ENCODE measurements at regions not wholly inside any gene's neighbourhood (a gene's known extent, or its start where the extent isn't known, plus 50 kb on each side); places are given as distances from the start of the nearest gene placed in this dataset.

DNA sequence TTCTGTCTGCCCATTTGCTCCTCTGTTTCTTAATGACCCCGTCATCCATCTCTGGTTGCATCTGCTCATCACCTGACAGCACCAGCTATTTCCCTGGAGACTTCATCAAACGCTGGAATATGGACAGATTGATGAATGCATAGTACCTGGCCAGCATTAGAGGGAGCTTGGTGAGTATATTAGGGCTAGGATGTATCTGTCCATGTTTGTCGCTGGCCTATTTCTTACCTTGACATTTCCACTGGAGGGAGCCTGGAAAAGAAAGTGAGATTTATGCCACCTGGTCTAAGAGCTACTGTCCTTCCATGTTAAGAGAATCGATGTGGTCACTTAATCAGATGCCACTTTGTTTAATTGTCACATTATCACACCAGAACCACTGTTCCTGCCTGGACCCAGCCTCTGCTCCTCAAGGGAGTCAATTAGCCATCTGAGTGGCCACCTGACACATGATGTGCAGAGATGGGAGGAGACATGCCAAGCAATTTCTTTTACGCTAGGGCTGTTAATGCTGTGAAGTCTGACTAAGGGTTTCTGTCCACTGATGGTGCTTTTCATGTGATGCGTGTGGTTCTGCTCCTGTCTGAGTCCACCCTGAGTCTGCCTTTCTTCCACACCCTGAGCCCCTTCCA is 75.3 kb upstream of the SFSWAP start:
- no peak overlapping the region for H3K27ac ChIP-seq

DNA sequence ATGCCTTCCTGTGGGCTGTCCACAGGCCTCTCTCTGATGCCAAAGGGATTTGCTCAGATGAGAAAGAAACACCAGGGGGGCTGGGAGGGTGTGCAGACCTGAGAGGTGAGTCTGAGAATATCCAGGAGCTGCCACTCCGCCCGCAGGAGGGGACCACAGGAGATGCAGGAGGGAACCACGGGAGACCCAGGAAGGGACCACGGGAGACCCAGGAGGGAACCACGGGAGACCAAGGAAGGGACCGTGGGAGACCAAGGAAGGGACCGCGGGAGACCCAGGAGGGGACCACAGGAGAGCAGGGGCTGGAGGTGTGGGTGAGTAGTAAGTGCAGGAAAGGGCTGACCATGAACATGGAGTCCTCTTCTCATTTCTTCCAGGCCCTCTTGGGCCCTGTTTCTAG is 74.6 kb upstream of the SFSWAP start:
- Histone ChIP-seq H3K4me1 (no peaks in the 10 kb centered on the region), H3K4me3 (no peak overlapping the region), H3K27me3 (no peaks in the 10 kb centered on the region), H3K36me3 (no peaks in the 10 kb centered on the region), H3K27ac (no peak overlapping the region), H3K9me3 (no peaks in the 10 kb centered on the region)
- TF ChIP-seq, protein P1, sequence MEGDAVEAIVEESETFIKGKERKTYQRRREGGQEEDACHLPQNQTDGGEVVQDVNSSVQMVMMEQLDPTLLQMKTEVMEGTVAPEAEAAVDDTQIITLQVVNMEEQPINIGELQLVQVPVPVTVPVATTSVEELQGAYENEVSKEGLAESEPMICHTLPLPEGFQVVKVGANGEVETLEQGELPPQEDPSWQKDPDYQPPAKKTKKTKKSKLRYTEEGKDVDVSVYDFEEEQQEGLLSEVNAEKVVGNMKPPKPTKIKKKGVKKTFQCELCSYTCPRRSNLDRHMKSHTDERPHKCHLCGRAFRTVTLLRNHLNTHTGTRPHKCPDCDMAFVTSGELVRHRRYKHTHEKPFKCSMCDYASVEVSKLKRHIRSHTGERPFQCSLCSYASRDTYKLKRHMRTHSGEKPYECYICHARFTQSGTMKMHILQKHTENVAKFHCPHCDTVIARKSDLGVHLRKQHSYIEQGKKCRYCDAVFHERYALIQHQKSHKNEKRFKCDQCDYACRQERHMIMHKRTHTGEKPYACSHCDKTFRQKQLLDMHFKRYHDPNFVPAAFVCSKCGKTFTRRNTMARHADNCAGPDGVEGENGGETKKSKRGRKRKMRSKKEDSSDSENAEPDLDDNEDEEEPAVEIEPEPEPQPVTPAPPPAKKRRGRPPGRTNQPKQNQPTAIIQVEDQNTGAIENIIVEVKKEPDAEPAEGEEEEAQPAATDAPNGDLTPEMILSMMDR (IDR thresholded peaks at IDR 0.05) = no peak
- intact Hi-C loops (cut with DNase I) = no loop called here
- no peak for DNase-seq (ENCODE audit: low spot score in 2 of 2)

More for the DNA sequence above, 75.3 kb upstream of the SFSWAP start:
- TF ChIP-seq, protein P1 (IDR thresholded peaks at IDR 0.05) = no peak
- no peak overlapping the region for H3K4me3 ChIP-seq
- H3K36me3 ChIP-seq = no peaks in the 10 kb centered on the region
- H3K9me3 ChIP-seq = no peaks in the 10 kb centered on the region
- no peaks in the 10 kb centered on the region for H3K4me1 ChIP-seq
- intact Hi-C loops (cut with DNase I) = no loop called here
- no peak for DNase-seq (ENCODE audit: low spot score in 2 of 2)
- H3K27me3 ChIP-seq = no peaks in the 10 kb centered on the region

DNA sequence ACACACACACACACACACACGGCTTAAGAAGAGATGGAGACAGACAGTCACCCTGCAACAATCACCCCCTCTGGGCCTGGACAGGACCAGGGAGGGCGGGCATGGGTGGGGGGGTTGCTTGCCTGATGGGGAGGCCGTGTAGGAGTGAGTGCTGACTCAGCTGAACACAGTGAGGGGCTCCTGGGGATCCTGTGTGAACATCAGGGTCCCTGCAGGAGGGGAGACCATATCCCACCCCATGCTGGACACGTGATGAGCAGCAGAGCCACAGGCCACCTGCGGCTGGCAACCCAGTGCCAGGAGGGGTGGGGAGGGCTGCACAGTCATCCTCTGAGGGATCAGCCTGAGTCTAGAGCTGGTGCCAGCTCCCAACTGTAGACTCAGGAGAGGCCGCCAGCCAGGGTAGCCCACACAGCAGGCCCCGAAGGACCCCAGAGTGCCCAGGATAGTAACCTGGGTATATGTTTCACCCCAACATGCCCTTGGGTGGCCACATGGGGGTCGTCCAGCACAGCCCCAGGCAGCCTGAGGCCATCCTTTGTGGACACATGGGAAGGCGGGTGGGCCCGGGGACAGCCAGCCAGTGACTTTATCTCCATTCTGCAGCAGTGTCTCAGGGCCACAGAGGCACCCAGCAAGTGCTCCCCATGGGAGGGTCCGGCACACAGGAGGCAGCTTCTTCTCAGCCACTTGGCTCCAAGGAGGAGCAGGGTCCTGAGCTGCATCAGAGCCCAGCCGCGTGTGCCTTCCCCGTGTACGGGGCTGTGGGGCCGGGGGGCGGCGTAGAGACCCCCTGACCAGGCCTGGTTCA is 73.7 kb upstream of the SFSWAP start:
- no peak overlapping the region for H3K4me3 ChIP-seq
- no peaks in the 10 kb centered on the region for H3K36me3 ChIP-seq
- no peaks in the 10 kb centered on the region for H3K9me3 ChIP-seq
- intact Hi-C loops (cut with DNase I) = no loop called here
- H3K27ac ChIP-seq = no peak overlapping the region
- DNase-seq (ENCODE audit: low spot score in 2 of 2) = no peak
- H3K27me3 ChIP-seq = no peaks in the 10 kb centered on the region
- no peaks in the 10 kb centered on the region for H3K4me1 ChIP-seq
- TF ChIP-seq, protein P1 (IDR thresholded peaks at IDR 0.05) = no peak

DNA sequence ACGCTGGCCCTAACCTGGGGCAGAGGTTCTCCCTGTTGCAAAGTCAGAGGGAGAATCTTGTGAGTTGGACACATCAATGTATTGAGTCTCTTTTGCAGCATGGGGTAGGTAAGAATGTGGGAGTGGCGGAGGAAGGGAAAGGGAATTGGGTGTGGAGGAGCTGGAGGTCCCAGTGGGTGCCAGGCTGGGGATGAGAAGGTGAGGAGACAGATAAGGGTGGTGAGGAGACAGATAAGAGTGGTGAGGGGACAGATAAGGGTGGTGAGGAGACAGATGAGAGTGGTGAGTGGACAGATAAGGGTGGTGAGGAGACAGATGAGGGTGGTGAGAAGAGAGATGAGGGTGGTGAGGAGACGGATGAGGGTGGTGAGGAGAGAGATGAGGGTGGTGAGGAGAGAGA is 72.9 kb upstream of the SFSWAP start:
- Histone ChIP-seq H3K4me3 (no peak overlapping the region), H3K4me1 (no peaks in the 10 kb centered on the region), H3K9me3 (no peaks in the 10 kb centered on the region), H3K27ac (no peak overlapping the region), H3K36me3 (no peaks in the 10 kb centered on the region), H3K27me3 (no peaks in the 10 kb centered on the region)
- DNase-seq (ENCODE audit: low spot score in 2 of 2) = no peak
- TF ChIP-seq, protein P1 (IDR thresholded peaks at IDR 0.05) = no peak
- intact Hi-C loops (cut with DNase I) = no loop called here

DNA sequence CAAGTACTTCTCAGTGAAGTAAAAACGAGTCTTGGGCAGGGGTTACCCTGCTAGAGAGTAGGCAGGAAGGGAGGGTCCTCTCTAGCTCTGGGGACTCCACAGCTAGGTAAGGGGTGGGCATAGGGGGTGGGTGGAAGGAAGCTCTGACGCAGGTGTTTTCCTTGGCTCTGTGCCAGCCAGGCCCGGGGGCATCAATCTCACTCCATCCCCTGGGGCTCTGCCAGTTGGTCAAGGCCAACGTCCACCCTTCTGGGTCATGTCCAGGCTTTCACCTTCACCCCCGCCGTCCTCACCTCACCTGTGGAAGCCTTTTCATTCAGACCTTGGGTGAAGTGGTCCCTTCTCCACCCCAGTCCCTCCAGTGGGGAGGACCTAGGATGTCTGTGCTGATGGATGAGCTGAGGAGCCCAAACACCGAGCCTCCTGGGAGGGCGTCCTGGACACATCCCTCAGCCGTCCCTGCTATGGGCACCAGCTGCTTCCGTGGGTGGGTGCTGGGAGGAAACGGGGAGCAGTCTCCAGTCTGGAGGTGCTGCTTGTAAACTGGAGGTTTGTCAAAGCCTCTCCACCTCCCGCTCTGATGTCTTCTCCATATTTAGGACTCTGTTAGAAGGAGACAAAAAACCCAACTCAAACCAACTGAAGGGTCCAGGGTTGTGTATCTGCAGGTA is 71.5 kb upstream of the SFSWAP start:
- DNase-seq (ENCODE audit: low spot score in 2 of 2) = no peak
- TF ChIP-seq, protein P1 (IDR thresholded peaks at IDR 0.05) = no peak
- no peaks in the 10 kb centered on the region for H3K36me3 ChIP-seq
- no peaks in the 10 kb centered on the region for H3K27me3 ChIP-seq
- H3K27ac ChIP-seq = no peak overlapping the region
- intact Hi-C loops (cut with DNase I) = no loop called here
- H3K4me1 ChIP-seq = no peaks in the 10 kb centered on the region
- no peaks in the 10 kb centered on the region for H3K9me3 ChIP-seq
- H3K4me3 ChIP-seq = no peak overlapping the region

All from ascending aorta (tissue), 2 donors.